DND-41 (cell line): ENCODE measurements at regions not wholly inside any gene's neighbourhood (a gene's known extent, or its start where the extent isn't known, plus 50 kb on each side); places are given as distances from the start of the nearest gene placed in this dataset.

Source experiments
- ATAC-seq: fragments of 200-7000 bp; cut with Tn5 transposase; 3 replicates; pipeline ENCODE4 v1.9.1; 2021; ENCODE audit warnings: low read depth; ENCODE audit not compliant: insufficient read depth
- DNase-seq: peaks from one replicate; pipeline ENCODE4 v3.0.0-alpha.2; 2020
- H2AFZ ChIP-seq: 2 replicates; pipeline ENCODE4 v1.6.0; 2012; ENCODE audit warnings: low read depth, low read length
- H3K27ac ChIP-seq: 2 replicates; pipeline ENCODE4 v1.5.1; 2012; ENCODE audit warnings: low read length, inconsistent platforms
- H3K27me3 ChIP-seq: fragments of 200-600 bp; sonication (generic); 2 replicates; pipeline ENCODE4 v1.6.0; 2012; ENCODE audit warnings: low read length, mild to moderate bottlenecking, inconsistent platforms; ENCODE audit not compliant: insufficient read depth, poor library complexity
- H3K36me3 ChIP-seq: 2 replicates; pipeline ENCODE4 v1.5.1; 2012; ENCODE audit warnings: low read length, inconsistent platforms; ENCODE audit not compliant: insufficient read depth
- H3K4me1 ChIP-seq: 2 replicates; pipeline ENCODE4 v1.5.1; 2012; ENCODE audit warnings: mild to moderate bottlenecking, low read length; ENCODE audit not compliant: insufficient read depth
- H3K4me2 ChIP-seq: 2 replicates; pipeline ENCODE4 v1.6.0; 2012; ENCODE audit warnings: mild to moderate bottlenecking, moderate library complexity, low read length, inconsistent platforms; ENCODE audit not compliant: insufficient read depth
- H3K4me3 ChIP-seq, 2 experiments: fragments of 200-600 bp in 1 of 2; shearing (Covaris generic) in 1 of 2; 2 replicates each; pipeline ENCODE4 v1.5.1; 2012 to 2016; ENCODE audit warnings: inconsistent platforms in 2 of 2, low read length in 2 of 2, mild to moderate bottlenecking in 2 of 2, low read depth in 1 of 2, moderate library complexity in 1 of 2
- H3K79me2 ChIP-seq: 2 replicates; pipeline ENCODE4 v1.6.0; 2012; ENCODE audit warnings: low read length, inconsistent platforms; ENCODE audit not compliant: insufficient read depth
- H3K9ac ChIP-seq: 2 replicates; pipeline ENCODE4 v1.6.0; 2012; ENCODE audit warnings: low read depth, mild to moderate bottlenecking, inconsistent platforms, low read length, moderate library complexity
- H3K9me3 ChIP-seq: 2 replicates; pipeline ENCODE4 v1.5.1; 2012; ENCODE audit warnings: low read length, moderate library complexity, mild to moderate bottlenecking, inconsistent platforms; ENCODE audit not compliant: insufficient read depth, severe bottlenecking
- H4K20me1 ChIP-seq: 2 replicates; pipeline ENCODE4 v1.6.0; 2012; ENCODE audit warnings: low read length; ENCODE audit not compliant: insufficient read depth
- CTCF ChIP-seq: IDR thresholded peaks from 2 replicates; pipeline ENCODE4 v1.5.1; 2012; ENCODE audit warnings: borderline replicate concordance, low read length, moderate library complexity, mild to moderate bottlenecking; ENCODE audit not compliant: poor library complexity, severe bottlenecking; ENCODE audit errors: extremely low read depth
- EZH2 ChIP-seq: IDR thresholded peaks from 3 replicates; pipeline ENCODE4 v1.6.1; 2012; ENCODE audit warnings: borderline replicate concordance, low read depth, mild to moderate bottlenecking, moderate library complexity, low read length, inconsistent platforms; ENCODE audit not compliant: severe bottlenecking

GRCh38 chr1:79186260-79186659, 179.7 kb upstream of the ADGRL4 start:
- no peaks in the 10 kb centered on the region for H3K27me3 ChIP-seq
- TF ChIP-seq EZH2 (no peak), CTCF (no peak)
- no peak overlapping the region for H3K27ac ChIP-seq

GRCh38 chr1:79177844-79178243, 171.3 kb upstream of the ADGRL4 start:
- H3K9me3 ChIP-seq: no peaks in the 10 kb centered on the region
- no peaks in the 10 kb centered on the region for H3K79me2 ChIP-seq
- H3K4me3 ChIP-seq: no peak overlapping the region
- H3K27me3 ChIP-seq: no peaks in the 10 kb centered on the region
- H3K36me3 ChIP-seq: no peaks in the 10 kb centered on the region
- H4K20me1 ChIP-seq: no peaks in the 10 kb centered on the region
- H3K9ac ChIP-seq: no peak overlapping the region
- no peak overlapping the region for H3K27ac ChIP-seq
- ATAC-seq (no peak), DNase-seq (no peak)
- H3K4me2 ChIP-seq: no peak overlapping the region
- no peaks in the 10 kb centered on the region for H3K4me1 ChIP-seq
- no peak overlapping the region for H2AFZ ChIP-seq
- TF ChIP-seq EZH2 (no peak), CTCF (no peak)

More at GRCh38 chr1:79186260-79186659, 179.7 kb upstream of the ADGRL4 start:
- H3K4me1 ChIP-seq: no peaks in the 10 kb centered on the region
- no peak overlapping the region for H2AFZ ChIP-seq
- H3K9ac ChIP-seq: no peak overlapping the region
- no peaks in the 10 kb centered on the region for H3K79me2 ChIP-seq
- H3K9me3 ChIP-seq: no peaks in the 10 kb centered on the region
- H3K4me2 ChIP-seq: no peak overlapping the region
- H3K36me3 ChIP-seq: no peaks in the 10 kb centered on the region
- no peaks in the 10 kb centered on the region for H4K20me1 ChIP-seq
- no peak for DNase-seq
- ATAC-seq: no peak
- no peak overlapping the region for H3K4me3 ChIP-seq

- TF ChIP-seq CTCF (no peak), EZH2 (no peak)
- no peak overlapping the region for H3K4me2 ChIP-seq
These were observed 154.5 kb upstream of the ADGRL4 start for GRCh38 chr1:79161077-79161476.

GRCh38 chr1:79155991-79156390, 149.5 kb upstream of the ADGRL4 start:
- Histone ChIP-seq H3K79me2 (no peaks in the 10 kb centered on the region), H2AFZ (no peak overlapping the region), H3K27ac (no peak overlapping the region), H3K4me2 (no peak overlapping the region), H3K9me3 (no peaks in the 10 kb centered on the region), H3K36me3 (no peaks in the 10 kb centered on the region), H4K20me1 (no peaks in the 10 kb centered on the region), H3K4me1 (no peaks in the 10 kb centered on the region), H3K27me3 (no peaks in the 10 kb centered on the region), H3K9ac (no peak overlapping the region), H3K4me3 (no peak overlapping the region)
- TF ChIP-seq CTCF (no peak), EZH2 (no peak)
- no peak for ATAC-seq
- DNase-seq: no peak

More at GRCh38 chr1:79161077-79161476, 154.5 kb upstream of the ADGRL4 start:
- Histone ChIP-seq H2AFZ (no peak overlapping the region), H3K4me3 (no peak overlapping the region), H3K27ac (no peak overlapping the region), H3K27me3 (no peaks in the 10 kb centered on the region), H3K9me3 (no peaks in the 10 kb centered on the region), H4K20me1 (no peaks in the 10 kb centered on the region), H3K9ac (no peak overlapping the region), H3K4me1 (no peaks in the 10 kb centered on the region), H3K79me2 (no peaks in the 10 kb centered on the region), H3K36me3 (no peaks in the 10 kb centered on the region)
- no peak for DNase-seq
- no peak for ATAC-seq
